CD14-positive monocyte (primary cell): ENCODE measurements at regions not wholly inside any gene's neighbourhood (a gene's known extent, or its start where the extent isn't known, plus 50 kb on each side); places are given as distances from the start of the nearest gene placed in this dataset.

Source experiments
- DNase-seq, 3 donors: peaks; one replicate each; pipeline ENCODE4 v3.0.0-alpha.2; 2011 to 2022
- H2AFZ ChIP-seq: 2 replicates; pipeline ENCODE4 v1.6.0; 2012; ENCODE audit warnings: mild to moderate bottlenecking, low read depth, low read length, inconsistent platforms; ENCODE audit not compliant: insufficient read depth, poor library complexity, severe bottlenecking
- H3K27ac ChIP-seq, 2 donors: 1 replicate in 1 of 2; 2 replicates in 1 of 2; pipeline ENCODE4 v1.5.1; 2012 to 2013; ENCODE audit warnings: low read length in 2 of 2, control low read depth in 1 of 2, inconsistent platforms in 1 of 2, low read depth in 1 of 2, mild to moderate bottlenecking in 1 of 2
- H3K27me3 ChIP-seq, 2 donors: one replicate each; pipeline versions ENCODE4 v1.6.0 to v1.6.1; 2011 to 2013; ENCODE audit warnings: low read length in 2 of 2; ENCODE audit not compliant: control insufficient read depth in 2 of 2, insufficient read depth in 2 of 2
- H3K36me3 ChIP-seq, 2 donors: replicated peaks in 1 of 2; 1 replicate in 1 of 2; 2 replicates in 1 of 2; pipeline versions ENCODE4 v1.5.1 to v1.6.1; 2012 to 2013; ENCODE audit warnings: low read length in 2 of 2, control low read depth in 1 of 2, inconsistent platforms in 1 of 2, mild to moderate bottlenecking in 1 of 2; ENCODE audit not compliant: insufficient read depth in 2 of 2, control insufficient read depth in 1 of 2
- H3K4me1 ChIP-seq, 2 donors: 1 replicate in 1 of 2; 2 replicates in 1 of 2; pipeline versions ENCODE4 v1.5.1 to v1.6.1; 2012 to 2013; ENCODE audit warnings: low read length in 2 of 2, control low read depth in 1 of 2, inconsistent platforms in 1 of 2, mild to moderate bottlenecking in 1 of 2, moderate library complexity in 1 of 2; ENCODE audit not compliant: insufficient read depth in 2 of 2, control insufficient read depth in 1 of 2
- H3K4me2 ChIP-seq: replicated peaks from 2 replicates; pipeline ENCODE3; 2012; ENCODE audit warnings: low read length, moderate library complexity, mild to moderate bottlenecking; ENCODE audit not compliant: poor library complexity, severe bottlenecking; ENCODE audit errors: extremely low read depth
- H3K4me3 ChIP-seq, 3 experiments: fragments of 200-600 bp in 1 of 3; sonication (generic) in 1 of 3; replicated peaks in 1 of 3; 1 replicate in 2 of 3; 2 replicates in 1 of 3; pipeline ENCODE4 v1.5.1; 2011 to 2013; ENCODE audit warnings: low read length in 3 of 3, mild to moderate bottlenecking in 3 of 3, control low read depth in 2 of 3, low read depth in 2 of 3, inconsistent platforms in 1 of 3, moderate library complexity in 1 of 3
- H3K79me2 ChIP-seq: 2 replicates; pipeline ENCODE4 v1.6.0; 2012; ENCODE audit warnings: mild to moderate bottlenecking, control low read depth, inconsistent platforms, low read length, moderate library complexity; ENCODE audit not compliant: insufficient read depth
- H3K9ac ChIP-seq: 2 replicates; pipeline ENCODE4 v1.6.0; 2017; ENCODE audit warnings: low read length, mild to moderate bottlenecking; ENCODE audit not compliant: insufficient read depth, poor library complexity, severe bottlenecking
- H3K9me3 ChIP-seq, 2 donors: replicated peaks in 1 of 2; 1 replicate in 1 of 2; 2 replicates in 1 of 2; pipeline versions ENCODE4 v1.5.1 to v1.6.1; 2012 to 2013; ENCODE audit warnings: low read length in 2 of 2, control low read depth in 1 of 2; ENCODE audit not compliant: control insufficient read depth in 1 of 2, insufficient read depth in 1 of 2
- H4K20me1 ChIP-seq: 2 replicates; pipeline ENCODE4 v1.6.0; 2012; ENCODE audit warnings: mild to moderate bottlenecking, low read length, control low read depth, moderate library complexity; ENCODE audit not compliant: insufficient read depth
- H3K27ac Mint-ChIP-seq, 7 donors: one replicate each; pipeline ENCODE4 v1.8.0; 2020; ENCODE audit warnings: mild to moderate bottlenecking in 7 of 7, mixed read lengths in 7 of 7, moderate library complexity in 6 of 7, inconsistent platforms in 2 of 7
- H3K27me3 Mint-ChIP-seq, 3 donors: one replicate each; pipeline ENCODE4 v1.8.0; 2021 to 2022; ENCODE audit warnings: low read depth in 3 of 3, mild to moderate bottlenecking in 3 of 3, mixed read lengths in 3 of 3, moderate library complexity in 3 of 3, inconsistent platforms in 1 of 3
- H3K36me3 Mint-ChIP-seq, 2 donors: one replicate each; pipeline ENCODE4 v1.8.0; 2020; ENCODE audit warnings: mixed read lengths in 2 of 2, inconsistent platforms in 1 of 2, mild to moderate bottlenecking in 1 of 2
- H3K4me1 Mint-ChIP-seq: one replicate; pipeline ENCODE4 v1.8.0; 2020; ENCODE audit warnings: mild to moderate bottlenecking, mixed read lengths
- H3K4me3 Mint-ChIP-seq, 2 donors: one replicate each; pipeline ENCODE4 v1.8.0; 2020; ENCODE audit warnings: mild to moderate bottlenecking in 2 of 2, mixed read lengths in 2 of 2, moderate library complexity in 1 of 2
- H3K9me3 Mint-ChIP-seq, 7 donors: one replicate each; pipeline ENCODE4 v1.8.0; 2020 to 2022; ENCODE audit warnings: mixed read lengths in 7 of 7, mild to moderate bottlenecking in 6 of 7, moderate library complexity in 6 of 7, inconsistent platforms in 2 of 7
- WGBS: methylation state at CpG from one replicate; pipeline ENCODE4 v1.1.5; 2013; ENCODE audit warnings: missing lambda C conversion rate; ENCODE audit not compliant: insufficient coverage; 5-methylcytosine and 5-hydroxymethylcytosine counted together
- intact Hi-C, 2 donors: fragments of 100-400 bp; cut with micrococcal nuclease; formaldehyde crosslinking; loops; one replicate each; pipeline versions ENCODE4 v1.15.0 to v1.15.1; 2023
- TF ChIP-seq, protein P1 (sequence below): fragments of 200-600 bp; IDR thresholded peaks from one replicate; pipeline ENCODE4 v1.8.0; 2022; ENCODE audit warnings: antibody characterized with exemption, mild to moderate bottlenecking

DNA sequence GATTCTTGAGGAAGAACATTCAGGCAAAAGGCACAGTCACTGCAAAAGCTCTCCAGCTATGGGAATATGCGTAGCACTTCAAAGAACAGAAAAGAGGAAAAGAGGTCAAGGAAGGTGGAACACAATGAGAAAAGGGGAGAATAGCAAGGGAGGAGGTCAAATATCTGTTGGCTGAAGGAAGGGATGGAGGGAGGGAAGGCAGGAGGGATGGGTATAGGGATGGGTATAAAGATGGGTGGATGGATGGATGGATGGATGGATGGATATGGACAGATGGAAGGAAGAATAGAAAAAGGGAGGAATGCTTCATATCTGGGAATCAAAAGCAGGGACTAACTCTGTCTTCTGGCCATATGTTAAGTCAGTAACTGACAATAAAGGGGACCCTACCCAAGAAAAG is 164.2 kb upstream of the TOP1 start:
- Histone ChIP-seq H4K20me1 (no peaks in the 10 kb centered on the region), H3K4me1 (no peaks in the 10 kb centered on the region), H3K79me2 (no peaks in the 10 kb centered on the region), H3K36me3 (no peaks in the 10 kb centered on the region), H3K4me2 (no peak overlapping the region), H3K27ac (no peak overlapping the region), H2AFZ (no peak overlapping the region), H3K9me3 (no peaks in the 10 kb centered on the region), H3K4me3 (no peak overlapping the region), H3K27me3 (no peaks in the 10 kb centered on the region), H3K9ac (no peak overlapping the region)
- intact Hi-C loops: no loop called here
- TF ChIP-seq, protein P1, sequence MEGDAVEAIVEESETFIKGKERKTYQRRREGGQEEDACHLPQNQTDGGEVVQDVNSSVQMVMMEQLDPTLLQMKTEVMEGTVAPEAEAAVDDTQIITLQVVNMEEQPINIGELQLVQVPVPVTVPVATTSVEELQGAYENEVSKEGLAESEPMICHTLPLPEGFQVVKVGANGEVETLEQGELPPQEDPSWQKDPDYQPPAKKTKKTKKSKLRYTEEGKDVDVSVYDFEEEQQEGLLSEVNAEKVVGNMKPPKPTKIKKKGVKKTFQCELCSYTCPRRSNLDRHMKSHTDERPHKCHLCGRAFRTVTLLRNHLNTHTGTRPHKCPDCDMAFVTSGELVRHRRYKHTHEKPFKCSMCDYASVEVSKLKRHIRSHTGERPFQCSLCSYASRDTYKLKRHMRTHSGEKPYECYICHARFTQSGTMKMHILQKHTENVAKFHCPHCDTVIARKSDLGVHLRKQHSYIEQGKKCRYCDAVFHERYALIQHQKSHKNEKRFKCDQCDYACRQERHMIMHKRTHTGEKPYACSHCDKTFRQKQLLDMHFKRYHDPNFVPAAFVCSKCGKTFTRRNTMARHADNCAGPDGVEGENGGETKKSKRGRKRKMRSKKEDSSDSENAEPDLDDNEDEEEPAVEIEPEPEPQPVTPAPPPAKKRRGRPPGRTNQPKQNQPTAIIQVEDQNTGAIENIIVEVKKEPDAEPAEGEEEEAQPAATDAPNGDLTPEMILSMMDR: no peak
- Mint-ChIP-seq H3K9me3 (peaks cover 0 to 2% (median 0%) of the 10 kb centered on the region in 7 donors), H3K4me3 (no peak overlapping the region), H3K36me3 (no peaks in the 10 kb centered on the region), H3K27me3 (peaks cover 0 to 6% (median 3%) of the 10 kb centered on the region in 3 donors), H3K4me1 (no peaks in the 10 kb centered on the region), H3K27ac (no peak overlapping the region)
- WGBS: 100% methylated on average over 1 of the region's 1 CpG
- no peak for DNase-seq

DNA sequence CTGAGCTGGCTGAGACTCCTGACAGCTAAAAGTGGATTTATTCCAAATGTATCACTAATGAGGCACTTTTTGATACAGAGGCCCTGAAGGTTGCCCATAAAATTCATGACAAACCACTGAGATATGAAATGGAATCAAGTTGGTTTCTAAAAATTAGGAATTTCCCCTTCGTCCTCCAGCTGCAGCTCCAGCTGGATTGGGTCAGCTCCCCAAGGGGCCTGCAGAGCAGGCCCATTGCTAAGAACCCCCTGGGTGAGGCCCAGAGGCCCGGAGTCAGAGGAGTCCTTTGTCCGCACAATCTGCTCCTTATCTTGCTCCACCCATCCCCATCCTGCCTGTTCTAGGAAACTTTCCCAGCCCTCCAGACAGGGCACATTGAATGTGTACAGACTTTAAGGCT is 163.5 kb upstream of the TOP1 start:
- Histone ChIP-seq H2AFZ (no peak overlapping the region), H3K27me3 (no peaks in the 10 kb centered on the region), H4K20me1 (no peaks in the 10 kb centered on the region), H3K9ac (no peak overlapping the region), H3K27ac (no peak overlapping the region), H3K4me1 (no peaks in the 10 kb centered on the region), H3K4me3 (no peak overlapping the region), H3K9me3 (no peaks in the 10 kb centered on the region), H3K36me3 (no peaks in the 10 kb centered on the region), H3K4me2 (no peak overlapping the region), H3K79me2 (no peaks in the 10 kb centered on the region)
- intact Hi-C loops: no loop called here
- peaks cover 0 to 2% (median 0%) of the 10 kb centered on the region in 7 donors for H3K9me3 Mint-ChIP-seq
- TF ChIP-seq, protein P1: no peak
- no peaks in the 10 kb centered on the region for H3K36me3 Mint-ChIP-seq
- no peak for DNase-seq
- no peaks in the 10 kb centered on the region for H3K4me1 Mint-ChIP-seq
- peaks cover 0 to 3% (median 2%) of the 10 kb centered on the region in 3 donors for H3K27me3 Mint-ChIP-seq
- no peak overlapping the region for H3K4me3 Mint-ChIP-seq
- H3K27ac Mint-ChIP-seq: no peak overlapping the region
- WGBS: 100% methylated on average over 3 of the region's 3 CpGs
